GM04503 (cell line): ENCODE measurements at regions not wholly inside any gene's neighbourhood (a gene's known extent, or its start where the extent isn't known, plus 50 kb on each side); places are given as distances from the start of the nearest gene placed in this dataset.
"Not testable (repeated sequence)": the region's sequence is repeated elsewhere in the genome, so short reads cannot be mapped to it uniquely, and the experiment has no call there.

ENCODE experiments used
- DNase-seq: peaks from one replicate; pipeline ENCODE4 v3.0.0-alpha.2; 2012; ENCODE audit warnings: low read depth

DNA sequence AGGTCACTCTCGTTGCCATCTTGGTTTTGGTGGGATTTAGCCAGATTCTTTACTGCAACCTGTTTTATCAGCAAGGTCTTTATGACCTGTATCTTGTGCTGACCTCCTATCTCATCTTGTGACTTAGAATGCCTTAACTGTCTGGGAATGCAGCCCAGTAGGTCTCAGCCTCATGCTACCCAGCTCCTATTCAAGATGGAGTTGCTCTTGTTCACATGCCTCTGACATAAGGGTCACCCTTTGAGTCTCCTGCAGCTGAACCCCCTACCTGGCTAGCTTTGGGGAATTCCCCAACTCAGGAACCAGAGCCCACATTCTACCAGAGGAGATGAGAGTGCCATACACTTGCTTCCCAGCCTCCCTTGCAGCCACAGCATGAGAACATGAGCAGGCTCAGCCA, 123.0 kb upstream of the ARHGEF3 start:
- not testable (repeated sequence) for DNase-seq

DNA sequence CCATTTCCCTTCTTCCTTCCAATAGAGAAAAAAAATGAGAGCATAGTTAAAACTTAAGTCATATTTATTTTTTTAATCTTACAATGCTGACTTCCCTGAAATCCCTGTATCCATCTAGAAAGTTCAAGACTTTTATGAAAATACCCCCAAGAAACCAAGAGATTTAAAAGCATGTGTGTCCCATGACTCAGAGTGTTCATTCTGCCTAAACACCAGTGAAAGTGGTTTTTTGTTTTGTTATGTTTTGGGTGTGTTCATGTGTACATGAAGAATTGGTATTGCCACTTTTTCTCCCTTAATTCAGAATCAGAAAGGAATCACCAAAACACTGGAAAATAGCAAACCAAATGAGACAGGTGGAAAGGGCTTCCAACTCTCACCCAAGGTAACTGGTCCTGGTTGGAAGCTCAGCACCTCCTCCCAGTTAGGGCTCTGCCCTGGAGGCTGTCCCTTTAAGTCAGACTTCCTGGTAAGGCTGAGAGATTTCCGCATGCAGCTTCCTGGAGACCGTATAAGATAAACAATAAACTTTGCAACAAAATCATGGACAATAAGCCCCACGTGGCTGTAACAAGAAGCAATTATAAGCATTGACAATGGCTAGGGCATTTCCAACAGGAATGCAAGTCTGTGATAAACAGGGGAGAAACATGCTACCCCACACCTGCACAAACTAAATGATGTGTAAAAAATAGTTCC, 121.9 kb upstream of the ARHGEF3 start:
- no peak for DNase-seq

DNA sequence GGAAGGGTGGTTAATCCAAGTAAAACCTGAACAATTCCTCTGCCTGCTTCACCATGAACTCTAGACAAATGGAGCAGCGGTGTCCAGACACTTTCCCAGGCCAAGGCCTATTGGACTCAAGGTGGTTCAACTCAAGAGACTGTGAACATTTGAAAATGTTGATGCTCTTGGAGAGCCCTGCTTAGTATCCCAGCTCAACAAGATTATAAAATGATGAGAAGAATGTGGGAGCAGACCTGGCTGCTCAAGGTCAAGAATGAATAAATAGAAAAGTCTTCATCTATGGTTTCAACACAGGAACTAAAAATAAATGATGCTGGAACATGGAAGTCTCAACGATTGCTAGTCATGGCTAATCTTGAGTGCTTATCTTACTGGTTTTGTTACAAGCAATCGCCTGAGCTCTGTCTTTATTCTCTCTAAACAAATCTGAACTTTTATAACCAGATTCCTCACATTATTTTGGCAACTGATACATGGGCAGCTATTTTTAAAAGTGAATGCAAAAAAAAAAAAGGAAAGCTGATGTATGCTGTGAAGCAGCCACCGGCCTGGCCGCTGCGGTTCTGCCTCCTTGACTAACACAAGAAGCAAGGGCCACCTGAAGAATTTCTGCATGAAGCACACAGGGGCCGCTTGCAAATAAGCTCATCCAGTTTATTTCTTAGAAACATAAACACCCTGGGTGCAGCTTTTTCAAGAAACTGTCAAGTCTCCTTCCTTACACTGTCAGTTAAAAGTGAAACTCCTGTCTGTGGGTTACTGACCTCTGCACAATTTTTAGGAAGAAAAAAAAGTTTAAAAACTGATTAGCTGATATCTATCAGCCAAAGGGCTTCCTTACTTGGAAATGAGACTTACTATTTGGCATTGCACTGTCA, 120.1 kb upstream of the ARHGEF3 start:
- no peak for DNase-seq

DNA sequence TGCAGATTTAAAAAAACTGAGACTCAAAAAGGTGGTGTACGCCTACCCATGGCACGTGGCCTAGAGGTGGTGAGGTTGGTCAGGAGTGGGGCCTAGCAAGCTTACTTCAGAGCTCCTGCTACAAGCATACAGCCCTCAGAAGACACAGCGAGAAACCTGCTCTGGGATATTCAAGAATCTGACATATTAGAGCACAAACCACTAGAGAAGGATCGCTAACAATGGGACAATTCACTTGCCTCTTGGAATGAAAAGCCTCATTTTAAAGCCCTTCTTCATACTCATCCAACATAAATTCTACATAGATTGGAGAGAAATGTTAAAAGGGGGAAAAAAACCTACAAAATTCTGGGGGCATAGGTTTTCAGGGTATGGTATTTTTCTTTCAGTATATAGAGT, 118.0 kb upstream of the ARHGEF3 start:
- no peak for DNase-seq

DNA sequence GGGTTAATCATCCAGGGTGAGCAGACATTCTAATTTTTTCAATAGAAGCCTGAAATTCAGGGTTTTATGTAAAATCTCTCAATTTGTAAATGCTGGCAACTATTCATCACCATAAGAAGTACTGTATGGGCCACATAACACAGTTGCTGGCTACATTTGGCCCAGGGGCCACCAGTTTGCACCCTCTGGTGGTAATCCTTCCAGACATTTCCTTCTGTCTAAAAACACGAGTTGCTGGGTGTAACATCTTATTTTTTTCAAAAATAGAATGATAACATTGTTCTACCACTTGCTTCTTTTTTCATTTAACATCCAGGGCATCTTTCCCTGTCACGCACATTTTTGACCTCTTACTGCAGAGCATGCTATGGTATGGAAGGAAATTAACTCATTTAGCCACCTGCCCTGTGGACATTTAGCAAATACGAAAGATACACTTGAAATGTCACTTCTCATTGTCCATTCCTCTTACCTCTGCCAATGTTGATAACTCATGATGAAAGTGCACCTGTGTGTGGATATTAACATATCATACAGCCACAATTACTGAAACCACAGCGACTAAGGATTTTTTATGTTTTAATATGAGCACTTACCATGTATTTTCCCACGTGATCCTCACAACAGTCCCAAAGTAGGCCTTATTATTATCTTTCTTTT, 117.5 kb upstream of the ARHGEF3 start:
- no peak for DNase-seq

DNA sequence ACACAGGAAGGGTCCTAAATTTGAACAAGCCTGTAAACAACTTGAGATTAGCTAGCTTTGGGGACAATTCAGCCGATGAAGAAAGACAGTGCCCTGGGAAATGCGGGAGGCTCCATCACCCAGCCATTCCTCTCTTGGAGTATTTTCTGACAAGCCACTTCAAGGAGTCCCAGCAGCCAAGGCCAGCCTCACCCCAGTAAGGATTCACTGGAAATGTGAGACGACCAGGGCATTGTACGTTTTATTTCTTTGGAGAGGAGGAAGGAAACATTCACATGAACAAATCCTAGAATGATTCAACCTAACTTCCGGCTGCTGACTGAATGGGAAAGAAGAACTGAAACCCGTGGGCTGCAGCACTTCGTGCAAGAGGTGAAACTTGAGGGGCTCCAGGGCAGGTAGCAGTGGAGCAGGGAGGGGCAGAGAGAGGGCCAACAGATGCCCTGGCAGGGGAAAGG, 116.4 kb upstream of the ARHGEF3 start:
- DNase-seq = no peak

DNA sequence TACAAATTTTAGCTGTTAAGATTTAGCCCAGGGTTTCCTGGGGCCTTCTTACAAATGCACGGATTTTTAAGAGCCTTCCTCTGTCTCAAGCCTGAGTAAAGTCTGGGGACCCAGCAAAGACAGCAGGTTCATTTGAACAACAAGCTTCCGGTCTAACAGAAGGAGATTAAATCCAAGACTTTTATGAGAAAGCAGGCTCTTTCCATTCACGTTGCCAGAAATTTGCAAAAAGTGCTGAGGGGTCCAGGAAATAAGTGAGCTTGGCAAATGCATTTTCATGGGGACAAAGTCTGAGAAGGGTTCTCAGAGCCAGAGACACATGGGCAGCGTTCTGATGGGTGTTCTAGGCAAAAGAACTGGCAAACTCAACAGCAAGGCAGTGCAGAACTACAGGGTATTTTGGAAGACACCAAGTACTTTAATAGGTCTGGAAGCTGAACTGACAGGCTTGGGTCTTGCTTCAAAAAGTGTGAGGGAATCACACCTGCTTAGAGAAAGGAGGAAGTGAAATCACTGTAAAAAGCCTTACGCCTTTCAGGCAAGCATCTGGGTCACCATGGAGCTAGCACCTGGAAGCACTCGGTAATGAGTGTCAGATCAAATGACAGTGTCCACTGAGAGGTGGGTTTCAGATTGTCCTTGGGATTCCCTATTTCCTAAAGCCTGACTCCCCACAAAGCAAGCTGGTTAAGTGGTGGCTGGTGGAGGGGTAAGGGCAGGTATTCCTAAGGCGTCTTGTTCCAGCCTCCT, 115.8 kb upstream of the ARHGEF3 start:
- no peak for DNase-seq

GRCh38 chr3:56916716-56917360, 115.1 kb upstream of the ARHGEF3 start:
- no peak for DNase-seq

DNA sequence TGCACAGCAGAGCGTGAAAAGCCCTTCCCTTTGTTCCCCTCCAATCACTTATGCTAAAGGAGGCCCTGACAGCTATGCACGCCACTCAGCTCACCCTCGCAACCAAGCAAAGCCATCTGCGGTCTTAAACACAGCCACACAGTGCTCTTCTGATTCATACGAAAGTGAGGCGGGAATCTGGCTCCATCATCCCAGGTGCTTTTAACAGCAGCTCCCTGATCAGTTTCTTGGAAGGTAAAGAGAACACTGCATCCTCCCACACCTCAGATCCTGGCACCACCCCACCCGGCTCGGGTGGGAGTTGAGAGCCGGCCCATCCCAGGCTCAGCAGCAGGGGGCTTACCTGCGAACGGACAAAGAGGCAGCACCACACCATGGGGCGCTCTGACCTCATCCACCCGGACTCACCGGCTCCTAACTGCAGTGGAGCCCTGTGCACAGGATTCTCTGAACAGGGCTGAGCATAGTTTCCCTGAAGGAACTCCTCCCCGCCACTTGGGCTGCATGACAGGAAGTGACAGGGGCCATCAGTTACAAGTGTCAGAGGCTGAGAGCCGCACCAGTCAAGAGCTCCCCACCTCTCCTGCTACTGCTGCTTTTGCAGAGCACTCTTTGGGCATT, 114.3 kb upstream of the ARHGEF3 start:
- DNase-seq = no peak

GRCh38 chr3:56914646-56915045, 112.9 kb upstream of the ARHGEF3 start:
- DNase-seq = no peak

DNA sequence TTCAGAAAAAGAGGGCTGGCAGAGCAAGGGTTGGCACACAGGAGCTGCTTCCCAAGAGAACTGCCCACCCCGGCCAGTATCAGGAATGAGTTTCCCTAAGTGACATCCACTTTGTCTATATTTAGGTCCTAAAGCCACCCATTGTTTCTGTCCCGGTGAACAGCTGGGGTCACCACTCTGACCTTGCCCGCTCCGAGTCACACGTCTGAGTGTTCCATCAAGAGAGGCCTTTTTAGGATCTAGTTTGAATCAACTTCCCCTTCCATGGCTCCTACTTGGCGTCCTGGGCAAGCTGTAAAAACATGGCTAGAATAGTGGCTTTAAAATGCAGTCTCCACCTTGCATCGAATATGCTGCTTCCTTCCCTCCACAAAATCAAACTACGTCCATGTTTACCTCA, 109.6 kb upstream of the ARHGEF3 start:
- DNase-seq = no peak

DNA sequence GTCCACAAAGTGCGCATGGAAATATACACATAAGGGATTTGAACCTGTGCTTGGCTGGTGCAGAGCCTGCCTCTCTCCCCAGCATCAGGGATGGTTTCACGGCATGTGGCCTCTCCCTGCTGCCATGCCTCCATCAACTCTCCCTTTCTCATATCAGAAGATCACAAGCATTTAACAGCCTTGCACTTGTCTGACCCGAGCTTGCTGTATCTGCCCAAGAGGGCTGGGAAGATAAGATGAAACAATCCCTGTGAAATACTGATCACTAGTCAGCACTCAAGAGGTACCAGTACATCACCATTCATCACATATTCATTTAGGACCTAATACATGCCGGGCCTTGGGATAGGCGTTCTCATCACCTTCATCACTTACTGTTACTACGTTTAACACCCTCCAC, 107.6 kb upstream of the ARHGEF3 start:
- DNase-seq = no peak

GRCh38 chr3:56908004-56908403, 106.3 kb upstream of the ARHGEF3 start:
- DNase-seq = no peak

DNA sequence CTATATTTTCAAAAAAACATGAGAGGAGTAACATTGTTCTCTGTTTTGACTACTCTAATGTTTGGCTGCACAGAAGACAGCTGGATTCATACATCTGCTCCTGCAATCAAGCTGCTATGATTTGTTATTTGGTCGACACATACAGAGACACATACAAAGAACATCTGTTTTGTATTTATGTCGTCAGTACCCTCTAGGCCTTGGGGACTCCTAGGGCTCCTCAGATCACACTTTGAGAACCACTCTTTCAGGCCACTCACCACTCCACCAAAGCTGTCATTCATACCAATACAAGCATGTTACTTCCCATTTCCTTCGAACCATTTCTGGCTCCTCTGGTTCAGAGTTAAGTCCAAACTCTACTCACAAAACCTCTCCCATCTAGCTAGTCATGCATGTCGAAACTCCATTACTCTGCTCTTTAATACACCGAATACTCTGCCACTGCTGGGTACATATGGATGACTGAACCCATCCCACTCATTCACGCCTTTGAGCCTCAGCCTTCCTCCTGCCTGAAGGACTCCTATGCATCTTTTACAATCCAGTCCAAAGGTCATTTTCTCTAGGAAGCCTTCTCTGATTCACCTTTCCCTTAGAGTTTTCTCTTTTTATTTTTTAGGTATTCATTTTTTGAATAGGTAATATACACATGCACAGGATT, 102.9 kb upstream of the ARHGEF3 start:
- DNase-seq = no peak

- DNase-seq = no peak
Observed at GRCh38 chr3:56903231-56903782, 101.6 kb upstream of the ARHGEF3 start.

DNA sequence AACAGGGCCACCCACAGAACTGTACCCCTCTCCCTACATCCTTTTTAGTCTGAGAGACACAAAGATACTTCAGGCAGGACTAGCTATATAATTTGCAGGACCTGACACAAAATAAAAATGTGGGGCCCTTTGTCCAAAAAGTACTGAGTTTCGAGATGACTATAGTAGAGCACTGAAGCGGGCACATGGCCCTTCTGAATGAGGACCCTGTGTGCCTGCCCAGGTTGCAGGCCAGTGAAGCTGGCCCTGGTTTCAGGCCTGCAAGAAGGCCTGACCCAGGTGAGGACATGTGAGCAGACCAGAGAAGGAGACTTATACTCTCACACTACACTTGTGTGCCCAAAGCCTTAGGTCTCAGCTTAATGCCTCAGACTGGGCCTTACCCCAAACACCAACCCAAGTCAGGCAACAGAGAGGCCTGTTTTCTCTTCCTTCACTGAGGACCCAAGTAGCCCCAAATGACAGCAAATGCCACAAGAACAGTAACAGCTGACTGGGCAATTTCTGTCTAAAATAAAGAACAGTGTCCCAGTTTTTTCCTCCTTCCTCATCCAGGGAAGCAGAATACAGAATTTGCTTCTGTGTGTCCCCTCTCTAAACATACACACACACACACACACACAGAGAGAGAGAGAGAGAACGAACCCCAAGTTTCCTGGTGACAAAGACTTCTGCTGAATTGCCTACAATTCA, 100.9 kb upstream of the ARHGEF3 start:
- DNase-seq = no peak

GRCh38 chr3:56900801-56901200, 99.1 kb upstream of the ARHGEF3 start:
- no peak for DNase-seq

- DNase-seq = no peak
Observed at GRCh38 chr3:56899851-56900250, 98.1 kb upstream of the ARHGEF3 start.

GRCh38 chr3:56899078-56899477, 97.3 kb upstream of the ARHGEF3 start:
- no peak for DNase-seq

DNA sequence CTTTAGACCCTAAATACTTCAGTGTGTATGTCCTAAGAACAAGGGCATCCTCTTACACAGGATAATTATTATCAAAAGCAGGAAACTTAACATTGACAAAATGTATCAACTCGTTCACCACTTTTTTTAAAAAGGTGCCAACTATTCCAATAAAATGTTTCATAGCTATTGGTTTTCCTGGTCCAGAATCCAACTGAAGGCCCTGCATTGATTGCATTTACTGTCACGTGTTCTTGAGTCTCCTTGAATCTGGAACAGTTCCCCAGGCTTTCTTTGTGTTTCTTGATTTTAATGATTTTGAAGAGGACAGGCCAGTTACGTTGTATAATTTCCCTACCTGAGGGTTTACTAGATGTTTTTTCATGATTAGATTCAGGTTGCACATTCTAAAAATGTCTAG, 94.6 kb upstream of the ARHGEF3 start:
- no peak for DNase-seq
